ENCODE measurements at regions not wholly inside any gene's neighbourhood (a gene's known extent, or its start where the extent isn't known, plus 50 kb on each side); places are given as distances from the start of the nearest gene placed in this dataset.

DNA sequence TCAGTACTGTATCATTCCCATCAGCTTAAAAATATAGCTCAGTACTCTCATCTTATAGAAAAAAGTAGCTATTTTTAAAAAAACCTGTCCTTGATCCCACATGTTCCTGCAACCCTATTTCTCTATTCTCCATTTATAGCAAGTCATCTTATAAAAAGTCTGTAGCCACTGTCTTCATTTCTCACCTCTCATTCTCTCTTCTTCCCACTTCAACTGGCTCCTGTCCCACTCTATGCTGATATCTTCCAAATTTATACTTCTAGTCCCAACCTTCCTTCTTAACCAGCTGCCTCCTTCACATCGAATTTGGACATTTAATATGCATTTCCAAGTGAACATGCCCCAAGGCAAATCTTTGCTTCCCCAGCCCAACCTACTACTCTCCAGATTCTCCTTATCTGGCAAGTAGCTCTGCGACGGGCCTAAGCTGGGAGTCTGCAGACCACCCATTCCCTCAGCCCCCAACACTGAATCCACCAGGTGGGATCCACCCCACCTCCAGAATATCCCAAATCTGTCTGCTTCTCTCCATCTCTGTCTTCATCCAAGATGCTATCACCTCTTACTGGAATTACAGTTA lies 52.0 kb upstream of the TANC2 start:
- ATAC-seq (ENCODE audit: insufficient read depth, low FRiP score), result no peak

DNA sequence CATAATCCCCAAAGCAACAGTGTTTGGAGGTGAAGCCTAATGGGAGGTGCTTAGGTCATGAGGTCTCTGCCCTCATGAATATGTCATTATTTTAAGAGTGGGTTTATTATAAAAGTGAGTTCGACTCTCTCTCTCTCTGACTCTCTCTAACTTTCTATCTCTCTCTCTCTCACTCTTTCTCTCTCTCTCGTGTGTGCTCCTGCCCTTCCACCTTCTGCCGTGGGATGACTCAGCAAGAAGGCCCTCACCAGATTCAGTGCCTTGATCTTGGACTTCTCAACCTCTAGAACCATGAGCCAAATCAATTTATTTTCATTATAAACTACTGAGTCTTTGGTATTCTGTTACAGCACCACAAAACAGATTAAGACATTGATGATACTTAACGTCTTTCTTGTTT lies 53.7 kb upstream of the TANC2 start:
- Histone ChIP-seq H3K9me3 (ENCODE audit: control insufficient read depth in 4 of 4, insufficient read depth in 3 of 4, low read length in 3 of 4) (peaks cover 0 to 2% (median 0%) of the 10 kb centered on the region in 4 donors), H3K27ac (ENCODE audit: low read depth in 1 of 2, low read length in 1 of 2) (no peak overlapping the region), H3K36me3 (ENCODE audit: control insufficient read depth in 4 of 4, insufficient read depth in 4 of 4, low read length in 4 of 4) (no peaks in the 10 kb centered on the region), H3K4me1 (ENCODE audit: control insufficient read depth in 5 of 5, insufficient read depth in 5 of 5, low read length in 5 of 5) (peaks cover 0 to 7% (median 0%) of the 10 kb centered on the region in 5 donors), H3K4me3 (no peak overlapping the region), H3K27me3 (ENCODE audit: control insufficient read depth in 3 of 3, insufficient read depth in 3 of 3, low read length in 2 of 3) (no peaks in the 10 kb centered on the region), H3K9ac (ENCODE audit: insufficient read depth in 1 of 2, low read length in 2 of 2) (no peak overlapping the region)
- TF ChIP-seq, protein P1, sequence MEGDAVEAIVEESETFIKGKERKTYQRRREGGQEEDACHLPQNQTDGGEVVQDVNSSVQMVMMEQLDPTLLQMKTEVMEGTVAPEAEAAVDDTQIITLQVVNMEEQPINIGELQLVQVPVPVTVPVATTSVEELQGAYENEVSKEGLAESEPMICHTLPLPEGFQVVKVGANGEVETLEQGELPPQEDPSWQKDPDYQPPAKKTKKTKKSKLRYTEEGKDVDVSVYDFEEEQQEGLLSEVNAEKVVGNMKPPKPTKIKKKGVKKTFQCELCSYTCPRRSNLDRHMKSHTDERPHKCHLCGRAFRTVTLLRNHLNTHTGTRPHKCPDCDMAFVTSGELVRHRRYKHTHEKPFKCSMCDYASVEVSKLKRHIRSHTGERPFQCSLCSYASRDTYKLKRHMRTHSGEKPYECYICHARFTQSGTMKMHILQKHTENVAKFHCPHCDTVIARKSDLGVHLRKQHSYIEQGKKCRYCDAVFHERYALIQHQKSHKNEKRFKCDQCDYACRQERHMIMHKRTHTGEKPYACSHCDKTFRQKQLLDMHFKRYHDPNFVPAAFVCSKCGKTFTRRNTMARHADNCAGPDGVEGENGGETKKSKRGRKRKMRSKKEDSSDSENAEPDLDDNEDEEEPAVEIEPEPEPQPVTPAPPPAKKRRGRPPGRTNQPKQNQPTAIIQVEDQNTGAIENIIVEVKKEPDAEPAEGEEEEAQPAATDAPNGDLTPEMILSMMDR (IDR thresholded peaks at IDR 0.05; ENCODE audit: control extremely low read depth, extremely low read depth), result no peak
- ATAC-seq (ENCODE audit: insufficient read depth, low FRiP score) (no peak), DNase-seq (no peak)
- WGBS, 2 donors, result 92 to 93% methylated on average over 4 of the region's 4 CpGs

More for the DNA sequence above, 52.0 kb upstream of the TANC2 start:
- no peaks in the 10 kb centered on the region for H3K27me3 ChIP-seq (ENCODE audit: control insufficient read depth in 3 of 3, insufficient read depth in 3 of 3, low read length in 2 of 3)
- TF ChIP-seq, protein P1 (IDR thresholded peaks at IDR 0.05; ENCODE audit: control extremely low read depth, extremely low read depth), result no peak
- H3K27ac ChIP-seq (ENCODE audit: low read depth in 1 of 2, low read length in 1 of 2), result no peak overlapping the region
- no peaks in the 10 kb centered on the region for H3K36me3 ChIP-seq (ENCODE audit: control insufficient read depth in 4 of 4, insufficient read depth in 4 of 4, low read length in 4 of 4)
- H3K9me3 ChIP-seq (ENCODE audit: control insufficient read depth in 4 of 4, insufficient read depth in 3 of 4, low read length in 3 of 4), result no peaks in the 10 kb centered on the region
- 93 to 94% methylated on average over 3 of the region's 3 CpGs for WGBS, 2 donors
- peaks cover 0 to 8% (median 0%) of the 10 kb centered on the region in 5 donors for H3K4me1 ChIP-seq (ENCODE audit: control insufficient read depth in 5 of 5, insufficient read depth in 5 of 5, low read length in 5 of 5)
- H3K9ac ChIP-seq (ENCODE audit: insufficient read depth in 1 of 2, low read length in 2 of 2), result no peak overlapping the region
- H3K4me3 ChIP-seq, result no peak overlapping the region
- DNase-seq, result no peak

DNA sequence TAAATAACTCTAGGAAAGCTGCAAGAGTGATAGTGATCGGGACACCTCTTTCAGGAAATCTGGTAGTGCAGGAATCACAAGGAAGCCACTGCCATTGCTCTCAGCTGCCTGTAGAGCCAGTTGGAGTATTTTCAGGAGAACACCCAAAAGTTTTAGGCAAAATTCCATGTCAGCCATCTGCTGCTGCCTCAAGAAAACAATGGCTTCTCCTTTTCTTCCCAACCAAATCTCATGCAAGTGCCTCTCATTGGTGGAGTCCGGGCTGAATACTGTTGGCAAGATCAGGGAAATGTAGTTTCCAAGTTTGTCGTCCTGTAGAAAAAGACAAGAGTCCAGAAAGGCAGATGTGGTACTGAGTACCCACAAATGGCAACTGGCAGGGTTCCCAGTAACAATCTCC lies 54.9 kb upstream of the TANC2 start:
- ATAC-seq (ENCODE audit: insufficient read depth, low FRiP score), result no peak
- H3K9ac ChIP-seq (ENCODE audit: insufficient read depth in 1 of 2, low read length in 2 of 2), result no peak overlapping the region
- H3K36me3 ChIP-seq (ENCODE audit: control insufficient read depth in 4 of 4, insufficient read depth in 4 of 4, low read length in 4 of 4), result no peaks in the 10 kb centered on the region
- WGBS, 2 donors, result 78 to 83% methylated on average over 3 of the region's 3 CpGs
- peak in 2 of 3 donors; percentile 43 to 51 for DNase-seq
- no peak overlapping the region for H3K27ac ChIP-seq (ENCODE audit: low read depth in 1 of 2, low read length in 1 of 2)
- H3K4me3 ChIP-seq, result no peak overlapping the region
- no peaks in the 10 kb centered on the region for H3K4me1 ChIP-seq (ENCODE audit: control insufficient read depth in 5 of 5, insufficient read depth in 5 of 5, low read length in 5 of 5)
- peaks cover 0 to 2% (median 0%) of the 10 kb centered on the region in 4 donors for H3K9me3 ChIP-seq (ENCODE audit: control insufficient read depth in 4 of 4, insufficient read depth in 3 of 4, low read length in 3 of 4)
- TF ChIP-seq, protein P1 (IDR thresholded peaks at IDR 0.05; ENCODE audit: control extremely low read depth, extremely low read depth), result no peak
- H3K27me3 ChIP-seq (ENCODE audit: control insufficient read depth in 3 of 3, insufficient read depth in 3 of 3, low read length in 2 of 3), result no peaks in the 10 kb centered on the region

DNA sequence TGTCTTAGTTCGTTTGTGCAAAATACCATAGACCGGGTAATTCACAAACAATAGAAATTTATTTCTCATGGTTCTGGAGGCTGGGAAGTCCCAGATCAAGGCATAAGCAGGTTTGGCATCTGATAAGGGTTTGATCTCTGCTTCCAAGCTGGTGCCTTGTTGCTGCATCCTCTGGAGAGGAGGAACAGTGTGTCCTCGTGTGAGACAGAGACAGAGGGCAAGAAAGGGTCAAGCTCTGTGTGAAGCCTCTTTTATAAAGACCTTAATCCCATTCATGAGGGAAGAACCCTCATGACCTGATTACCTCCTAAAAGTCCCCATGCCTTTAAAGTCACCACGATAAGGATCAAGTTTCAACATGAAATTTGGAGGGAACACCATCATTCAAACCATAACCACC lies 55.8 kb upstream of the TANC2 start:
- H3K9me3 ChIP-seq (ENCODE audit: control insufficient read depth in 4 of 4, insufficient read depth in 3 of 4, low read length in 3 of 4), result peaks cover 0 to 2% (median 0%) of the 10 kb centered on the region in 4 donors
- ATAC-seq (ENCODE audit: insufficient read depth, low FRiP score) (no peak), DNase-seq (no peak)
- H3K27me3 ChIP-seq (ENCODE audit: control insufficient read depth in 3 of 3, insufficient read depth in 3 of 3, low read length in 2 of 3), result no peaks in the 10 kb centered on the region
- WGBS, 2 donors, result 78 to 83% methylated on average over 4 of the region's 4 CpGs
- H3K4me3 ChIP-seq, result no peak overlapping the region
- TF ChIP-seq, protein P1 (IDR thresholded peaks at IDR 0.05; ENCODE audit: control extremely low read depth, extremely low read depth), result no peak
- H3K36me3 ChIP-seq (ENCODE audit: control insufficient read depth in 4 of 4, insufficient read depth in 4 of 4, low read length in 4 of 4), result no peaks in the 10 kb centered on the region
- no peak overlapping the region for H3K9ac ChIP-seq (ENCODE audit: insufficient read depth in 1 of 2, low read length in 2 of 2)
- H3K27ac ChIP-seq (ENCODE audit: low read depth in 1 of 2, low read length in 1 of 2), result no peak overlapping the region
- no peaks in the 10 kb centered on the region for H3K4me1 ChIP-seq (ENCODE audit: control insufficient read depth in 5 of 5, insufficient read depth in 5 of 5, low read length in 5 of 5)
